ENCODE measurements at regions not wholly inside any gene's neighbourhood (a gene's known extent, or its start where the extent isn't known, plus 50 kb on each side); places are given as distances from the start of the nearest gene placed in this dataset.
"Not testable (repeated sequence)": the region's sequence is repeated elsewhere in the genome, so short reads cannot be mapped to it uniquely, and the experiment has no call there.

- DNase-seq, result no peak
Measured at GRCh38 chr10:3971713-3972112, 186.7 kb upstream of the KLF6 start.

GRCh38 chr10:3969876-3970666 lies 185.1 kb upstream of the KLF6 start:
- DNase-seq, result peak; percentile 30

GRCh38 chr10:3968727-3969126 lies 183.7 kb upstream of the KLF6 start:
- DNase-seq, result no peak

- no peak for DNase-seq
Measured at GRCh38 chr10:3964516-3964915, 179.5 kb upstream of the KLF6 start.

- DNase-seq, result no peak
Measured at GRCh38 chr10:3963191-3963673, 178.2 kb upstream of the KLF6 start.

- peak; percentile 57 for DNase-seq
Measured at GRCh38 chr10:3961082-3961481, 176.1 kb upstream of the KLF6 start.

GRCh38 chr10:3960496-3960895 lies 175.5 kb upstream of the KLF6 start:
- no peak for DNase-seq

- no peak for DNase-seq
Measured at GRCh38 chr10:3959370-3960325, 174.6 kb upstream of the KLF6 start.

- no peak for DNase-seq
Measured at GRCh38 chr10:3958472-3958996, 173.5 kb upstream of the KLF6 start.

GRCh38 chr10:3955955-3956617 lies 171.1 kb upstream of the KLF6 start:
- no peak for DNase-seq

GRCh38 chr10:3955493-3955892 lies 170.5 kb upstream of the KLF6 start:
- no peak for DNase-seq

- DNase-seq, result no peak
Measured at GRCh38 chr10:3954615-3955014, 169.6 kb upstream of the KLF6 start.

GRCh38 chr10:3954007-3954406 lies 169.0 kb upstream of the KLF6 start:
- not testable (repeated sequence) for DNase-seq

- DNase-seq, result no peak
Measured at GRCh38 chr10:3951993-3952392, 167.0 kb upstream of the KLF6 start.

- peak; percentile 27 for DNase-seq
Measured at GRCh38 chr10:3950676-3951275, 165.8 kb upstream of the KLF6 start.

- no peak for DNase-seq
Measured at GRCh38 chr10:3949711-3950110, 164.7 kb upstream of the KLF6 start.

- DNase-seq, result peak; percentile 91
Measured at GRCh38 chr10:3948843-3949242, 163.8 kb upstream of the KLF6 start.

- no peak for DNase-seq
Measured at GRCh38 chr10:3946234-3947229, 161.5 kb upstream of the KLF6 start.

- no peak for DNase-seq
Measured at GRCh38 chr10:3945026-3945425, 160.0 kb upstream of the KLF6 start.

- no peak for DNase-seq
Measured at GRCh38 chr10:3944591-3944990, 159.6 kb upstream of the KLF6 start.

- no peak for DNase-seq
Measured at GRCh38 chr10:3943695-3944257, 158.8 kb upstream of the KLF6 start.
